OCI-M2 (cell line): ENCODE measurements at regions not wholly inside any gene's neighbourhood (a gene's known extent, or its start where the extent isn't known, plus 50 kb on each side); places are given as distances from the start of the nearest gene placed in this dataset.
"Not testable (repeated sequence)": the region's sequence is repeated elsewhere in the genome, so short reads cannot be mapped to it uniquely, and the experiment has no call there.

Experiments
- DNase-seq: peaks from one replicate; lab custom pipeline; 2025; ENCODE audit not compliant: unreplicated experiment; lab: John Stamatoyannopoulos, UW

DNA sequence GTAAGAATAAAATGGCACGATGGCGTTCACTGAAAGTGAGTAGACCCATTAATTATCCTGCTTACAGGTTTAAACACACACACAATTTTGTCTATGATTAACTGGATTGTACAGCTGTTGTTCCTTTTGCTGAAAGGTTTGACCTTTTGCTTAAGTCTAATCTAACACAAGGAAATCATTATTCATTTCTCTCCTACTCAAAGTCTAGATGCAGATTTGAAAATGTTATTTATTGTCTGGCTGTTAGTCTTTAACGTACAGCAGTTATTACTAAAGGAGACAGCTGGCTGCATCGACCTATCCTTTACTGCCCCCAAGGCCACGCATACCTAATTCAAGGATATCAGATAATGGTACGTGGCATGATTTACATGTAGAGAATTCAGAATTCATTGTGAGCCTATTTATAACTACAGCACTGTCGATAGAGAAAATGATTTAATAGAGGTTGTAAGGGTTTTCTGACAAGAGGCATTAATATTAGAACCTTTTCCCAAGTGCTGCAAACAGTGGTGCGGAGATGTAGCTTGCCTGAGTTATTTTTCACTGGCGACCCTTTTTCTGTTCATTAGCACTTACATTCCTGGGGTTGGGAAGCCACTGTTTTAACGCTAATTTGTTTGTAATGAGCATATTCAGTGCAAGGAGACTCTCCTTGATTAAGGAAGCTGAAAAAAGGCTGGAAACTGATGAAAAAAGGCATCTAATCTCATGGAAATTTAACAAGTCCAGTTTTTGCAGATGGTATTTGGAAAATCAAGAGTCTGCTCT is 368.4 kb upstream of the GRAMD2B start:
- no peak for DNase-seq

GRCh38 chr5:126055348-126055729 is 367.9 kb upstream of the GRAMD2B start:
- DNase-seq, result no peak

DNA sequence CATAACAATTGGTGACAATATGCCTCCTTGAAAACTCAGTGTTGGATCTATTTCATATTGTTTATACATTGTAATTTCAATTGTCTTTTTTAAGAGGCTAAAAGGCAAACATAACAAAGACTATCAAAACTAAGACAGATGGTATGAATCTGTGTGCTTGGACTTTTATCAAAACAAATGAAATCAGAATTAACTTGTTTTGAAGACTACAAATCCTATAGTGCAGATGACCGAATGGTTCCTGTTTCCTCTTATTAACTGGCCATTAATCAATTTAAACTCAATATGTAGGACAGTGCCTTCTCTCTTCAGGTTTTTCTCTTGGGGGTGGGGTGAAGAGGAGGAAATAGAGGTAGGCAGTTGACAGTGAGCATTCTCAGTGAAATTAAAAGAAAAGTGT is 366.9 kb upstream of the GRAMD2B start:
- no peak for DNase-seq

DNA sequence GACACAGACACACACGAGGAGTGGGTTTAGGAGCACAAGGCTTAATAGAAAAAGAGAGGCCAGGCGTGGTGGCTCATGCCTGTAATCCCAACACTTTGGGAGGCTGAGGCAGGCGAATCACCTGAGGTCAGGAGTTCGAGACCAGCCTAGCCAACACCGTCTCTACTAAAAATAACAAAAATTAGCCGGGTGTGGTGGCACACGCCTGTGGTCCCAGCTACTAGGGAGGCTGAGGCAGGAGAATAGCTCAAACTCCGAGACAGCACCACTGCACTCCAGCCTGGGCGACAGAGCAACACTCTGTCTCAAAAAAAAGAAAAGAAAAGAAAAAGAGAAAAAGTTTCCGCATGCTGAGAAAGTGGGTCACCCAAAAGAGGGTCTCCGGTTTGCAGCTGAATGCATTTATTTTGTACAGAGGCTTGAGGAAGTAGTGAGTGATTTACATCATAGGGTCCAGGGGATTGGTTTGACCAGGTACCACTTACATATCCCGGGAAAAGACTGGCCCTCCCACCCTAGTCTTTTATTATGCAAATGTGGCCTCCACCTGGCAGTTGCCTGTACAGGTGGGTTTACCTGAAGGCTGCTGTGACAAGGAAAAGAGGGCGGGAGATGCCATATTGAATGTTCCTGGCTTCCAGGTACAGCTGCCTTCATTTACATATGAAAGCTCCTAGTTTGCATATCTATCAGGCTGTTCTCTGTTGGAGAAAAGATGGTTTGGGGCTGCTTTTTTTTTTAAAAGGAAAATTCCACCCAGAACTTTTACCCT is 366.2 kb upstream of the GRAMD2B start:
- no peak for DNase-seq

- DNase-seq, result not testable (repeated sequence)
Measured at GRCh38 chr5:126058392-126058791, 364.8 kb upstream of the GRAMD2B start.

GRCh38 chr5:126062398-126063221 is 360.6 kb upstream of the GRAMD2B start:
- no peak for DNase-seq

DNA sequence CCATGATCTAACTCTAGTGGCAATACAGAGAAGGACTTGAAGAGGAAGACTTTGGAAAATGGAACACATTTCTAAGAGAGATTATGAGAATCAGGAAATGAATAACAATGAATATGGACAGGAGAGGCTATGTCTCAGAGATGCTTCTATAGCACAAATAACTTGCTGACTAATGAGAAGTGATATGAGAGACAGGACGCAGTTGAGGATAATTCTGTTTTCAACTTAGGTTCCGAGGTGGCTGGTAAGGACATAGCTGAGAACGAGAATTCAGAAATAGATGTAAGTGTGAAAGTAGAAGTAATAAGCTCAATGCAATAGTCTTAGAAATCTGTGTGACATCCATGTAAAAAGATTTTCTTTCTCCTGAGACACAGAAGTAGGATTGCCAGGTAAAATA is 358.1 kb upstream of the GRAMD2B start:
- no peak for DNase-seq

GRCh38 chr5:126066836-126067235 is 356.4 kb upstream of the GRAMD2B start:
- DNase-seq, result no peak

DNA sequence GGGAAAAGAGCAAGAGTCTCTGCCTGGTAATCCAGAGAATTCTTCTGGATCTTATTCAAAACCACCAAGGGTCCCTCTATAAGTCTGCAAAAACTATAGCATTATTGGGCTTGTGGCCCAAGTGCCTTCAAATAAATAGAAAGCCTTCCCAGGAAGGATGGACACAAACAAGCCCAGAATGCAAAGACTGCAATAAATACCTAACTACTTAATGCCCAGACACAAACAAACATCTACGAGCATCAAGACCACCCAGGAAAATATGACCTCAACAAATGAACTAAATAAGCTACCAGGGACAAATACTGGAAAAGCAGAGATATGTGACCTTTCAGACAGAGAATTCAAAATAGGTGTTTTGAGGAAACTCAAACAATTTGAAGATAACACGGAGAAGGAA is 355.8 kb upstream of the GRAMD2B start:
- DNase-seq, result no peak

- DNase-seq, result no peak
Measured at GRCh38 chr5:126069329-126069728, 353.9 kb upstream of the GRAMD2B start.

DNA sequence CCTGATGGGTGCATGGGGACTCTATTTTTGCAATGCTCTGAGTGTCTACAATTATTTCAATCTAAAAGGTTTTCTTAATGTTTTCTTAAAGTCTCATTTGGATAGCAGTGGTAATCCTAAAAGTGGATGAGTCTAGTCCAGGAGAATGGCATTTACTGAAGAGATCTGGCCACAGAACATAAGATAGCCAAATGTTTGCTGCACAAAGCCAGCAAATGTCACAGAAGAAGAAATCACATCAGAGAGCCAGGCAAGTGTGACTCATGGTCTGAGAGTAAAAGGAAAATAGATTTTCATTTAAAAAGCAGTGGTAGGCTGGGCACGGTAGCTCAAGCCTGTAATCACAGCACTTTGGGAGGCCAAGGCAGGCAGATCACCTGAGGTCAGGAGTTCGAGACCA is 352.7 kb upstream of the GRAMD2B start:
- no peak for DNase-seq

GRCh38 chr5:126074538-126074937 is 348.7 kb upstream of the GRAMD2B start:
- no peak for DNase-seq

- no peak for DNase-seq
Measured at GRCh38 chr5:126079266-126079665, 343.9 kb upstream of the GRAMD2B start.

GRCh38 chr5:126081209-126081608 is 342.0 kb upstream of the GRAMD2B start:
- DNase-seq, result no peak

GRCh38 chr5:126093041-126093440 is 330.2 kb upstream of the GRAMD2B start:
- DNase-seq, result no peak

GRCh38 chr5:126093718-126094117 is 329.5 kb upstream of the GRAMD2B start:
- DNase-seq, result no peak

- DNase-seq, result no peak
Measured at GRCh38 chr5:126094991-126095390, 328.2 kb upstream of the GRAMD2B start.

DNA sequence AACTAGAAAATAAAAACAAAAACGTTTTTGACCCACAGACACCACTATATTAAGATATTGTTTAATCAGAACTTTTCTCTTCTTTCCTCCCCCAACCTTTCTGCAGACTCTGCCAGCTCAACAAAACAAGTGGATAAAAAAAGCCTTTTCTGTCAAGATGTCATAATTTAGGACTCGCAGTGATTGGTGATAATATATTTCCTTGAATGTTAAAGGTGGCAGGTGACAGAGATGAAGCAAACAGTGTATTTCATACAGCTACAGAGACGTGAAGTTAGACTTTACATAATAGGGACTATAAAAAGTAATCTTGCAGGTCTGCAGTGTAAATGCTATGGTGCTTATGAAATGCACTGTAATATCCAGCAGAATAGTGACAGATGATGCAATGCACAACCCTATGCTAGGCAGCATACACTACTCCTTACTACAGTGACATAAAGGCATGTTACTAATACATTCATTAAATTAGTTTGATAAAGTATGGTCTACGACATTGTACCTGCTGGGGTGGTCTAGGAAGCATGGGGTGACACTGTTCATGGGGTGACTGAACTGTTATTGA is 326.7 kb upstream of the GRAMD2B start:
- no peak for DNase-seq

DNA sequence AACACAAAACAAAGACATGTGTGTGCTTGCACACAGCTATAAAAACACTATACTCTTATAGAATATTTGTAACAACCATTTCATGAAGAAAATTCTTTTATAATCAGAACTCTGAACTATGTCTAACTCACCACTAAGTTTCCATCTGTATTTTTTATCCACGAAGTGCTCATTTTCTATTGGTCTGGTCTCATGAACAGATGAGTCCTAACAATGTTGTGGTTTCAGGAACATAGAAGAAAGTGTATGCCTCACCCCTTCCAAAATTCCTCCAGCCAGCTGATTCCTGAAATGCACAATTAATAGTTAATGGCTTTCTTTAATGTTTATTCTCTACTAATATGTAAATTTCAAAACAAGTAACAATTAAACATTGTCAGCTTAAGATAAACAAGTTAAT is 325.3 kb upstream of the GRAMD2B start:
- no peak for DNase-seq

DNA sequence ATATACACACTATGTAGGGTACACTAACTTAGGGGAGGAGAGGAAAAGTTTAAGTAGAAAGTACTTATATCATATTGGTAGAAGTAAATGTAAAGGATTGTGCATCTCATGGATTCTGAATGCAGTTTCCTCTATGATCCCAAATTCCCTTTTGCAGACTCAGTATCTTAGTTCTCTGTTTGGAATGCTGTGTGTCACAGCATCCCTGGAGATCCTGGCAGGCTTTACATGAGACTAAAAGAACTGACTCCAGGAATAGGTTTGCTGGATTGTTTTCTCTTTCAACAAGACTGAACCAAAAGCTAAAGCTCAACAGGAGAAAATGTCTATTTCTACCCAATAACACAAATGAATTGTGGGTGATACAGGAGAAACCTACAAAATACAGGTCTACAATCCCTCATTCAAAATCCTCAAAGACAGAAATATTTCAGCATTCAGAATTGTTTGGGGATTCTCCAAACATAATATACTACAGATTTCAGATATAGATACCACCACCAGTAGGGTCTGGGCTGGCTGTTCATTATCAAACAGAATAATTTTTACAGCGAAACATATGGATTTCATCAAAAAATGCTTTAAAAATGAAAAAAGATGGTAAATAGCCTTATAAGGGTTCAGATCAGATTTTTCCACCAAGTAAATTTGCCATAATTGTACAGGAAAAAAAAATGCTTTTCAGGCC is 324.7 kb upstream of the GRAMD2B start:
- DNase-seq, result no peak

DNA sequence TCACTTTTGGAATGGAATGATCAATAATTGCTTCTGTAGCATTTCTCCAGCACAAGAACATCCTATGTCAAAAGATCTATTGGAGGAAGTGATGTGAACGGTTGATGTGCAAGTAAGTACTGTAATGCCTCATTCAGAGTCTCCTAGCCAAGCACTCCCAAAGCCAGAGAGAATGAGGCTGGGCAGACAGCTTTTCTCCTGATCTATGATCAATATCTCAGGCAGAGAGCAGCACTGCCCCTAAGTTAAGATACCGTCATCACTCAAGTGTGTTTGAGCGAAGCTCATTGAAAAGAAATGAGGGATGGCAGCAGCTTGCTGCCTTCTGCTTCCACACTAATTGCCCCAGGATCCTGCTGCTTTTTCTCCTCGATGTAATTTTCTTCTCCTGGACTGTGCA is 324.1 kb upstream of the GRAMD2B start:
- DNase-seq, result no peak
